ENCODE measurements at regions not wholly inside any gene's neighbourhood (a gene's known extent, or its start where the extent isn't known, plus 50 kb on each side); places are given as distances from the start of the nearest gene placed in this dataset.

- Mint-ChIP-seq H3K27me3 (peaks cover 10% of the 10 kb centered on the region), H3K27ac (no peak overlapping the region), H3K36me3 (peaks cover 3% of the 10 kb centered on the region), H3K4me3 (no peak overlapping the region), H3K4me1 (peaks cover 5% of the 10 kb centered on the region), H3K9me3 (no peaks in the 10 kb centered on the region)
- CTCF ChIA-PET = no interaction called here
- DNase-seq = no peak
Measured at GRCh38 chr12:46439793-46440511, 67.4 kb upstream of the SLC38A2 start.

- DNase-seq = no peak
- no peaks in the 10 kb centered on the region for H3K4me1 Mint-ChIP-seq
- H3K9me3 Mint-ChIP-seq = no peaks in the 10 kb centered on the region
- peaks cover 4% of the 10 kb centered on the region for H3K36me3 Mint-ChIP-seq
- H3K27ac Mint-ChIP-seq = no peak overlapping the region
- CTCF ChIA-PET = no interaction called here
- H3K27me3 Mint-ChIP-seq = peaks cover 10% of the 10 kb centered on the region
- no peak overlapping the region for H3K4me3 Mint-ChIP-seq
Measured at GRCh38 chr12:46438719-46439319, 66.2 kb upstream of the SLC38A2 start.

GRCh38 chr12:46438256-46438655, 65.7 kb upstream of the SLC38A2 start:
- H3K4me1 Mint-ChIP-seq = no peaks in the 10 kb centered on the region
- DNase-seq = no peak
- no peaks in the 10 kb centered on the region for H3K9me3 Mint-ChIP-seq
- peaks cover 7% of the 10 kb centered on the region for H3K36me3 Mint-ChIP-seq
- no peak overlapping the region for H3K27ac Mint-ChIP-seq
- no peak overlapping the region for H3K4me3 Mint-ChIP-seq
- peaks cover 7% of the 10 kb centered on the region for H3K27me3 Mint-ChIP-seq
- CTCF ChIA-PET = no interaction called here

DNA sequence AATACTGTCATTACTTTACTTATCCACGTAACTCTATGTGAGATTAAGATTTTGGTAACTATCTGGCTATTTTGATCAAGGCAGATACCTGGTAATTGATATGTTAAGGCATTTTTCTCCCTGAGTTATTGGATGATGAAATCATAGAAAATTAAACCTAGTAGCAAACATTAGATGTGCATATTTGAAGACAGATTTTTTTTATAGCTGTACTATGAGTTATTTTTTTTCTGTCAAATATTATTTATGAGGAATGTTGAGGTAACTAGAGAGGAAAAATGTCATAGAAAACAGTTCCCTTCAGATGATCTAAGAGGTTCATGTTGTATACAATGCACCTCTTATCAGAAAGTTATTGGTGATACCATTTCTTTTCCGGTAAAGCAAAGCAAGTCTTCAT, 64.9 kb upstream of the SLC38A2 start:
- Mint-ChIP-seq H3K27ac (no peak overlapping the region), H3K27me3 (peaks cover 5% of the 10 kb centered on the region), H3K36me3 (peaks cover 7% of the 10 kb centered on the region), H3K4me3 (no peak overlapping the region), H3K9me3 (no peaks in the 10 kb centered on the region), H3K4me1 (no peaks in the 10 kb centered on the region)
- CTCF ChIA-PET = no interaction called here
- no peak for DNase-seq

GRCh38 chr12:46436747-46437146, 64.2 kb upstream of the SLC38A2 start:
- CTCF ChIA-PET = no interaction called here

DNA sequence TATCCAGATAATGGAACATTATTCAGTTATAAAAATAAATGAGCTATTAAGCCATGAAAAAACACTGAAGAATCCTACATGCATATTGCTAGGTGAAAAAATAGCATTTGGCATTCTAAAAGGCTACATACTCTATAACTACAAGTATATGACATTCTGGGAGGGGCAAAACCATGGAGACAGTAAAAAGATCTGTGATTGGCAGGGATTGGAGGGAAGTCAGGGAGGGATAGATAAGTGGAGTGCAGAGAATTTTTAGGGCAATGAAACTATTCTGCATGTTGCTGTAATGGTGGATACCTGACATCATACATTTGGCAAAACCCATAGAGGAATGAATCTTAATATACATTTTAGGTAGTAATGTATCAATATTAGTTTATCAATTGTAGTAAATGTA, 63.1 kb upstream of the SLC38A2 start:
- DNase-seq = no peak
- no peak overlapping the region for H3K4me3 Mint-ChIP-seq
- no peaks in the 10 kb centered on the region for H3K9me3 Mint-ChIP-seq
- H3K27ac Mint-ChIP-seq = no peak overlapping the region
- CTCF ChIA-PET = no interaction called here
- peaks cover 8% of the 10 kb centered on the region for H3K4me1 Mint-ChIP-seq
- peaks cover 4% of the 10 kb centered on the region for H3K36me3 Mint-ChIP-seq
- no peaks in the 10 kb centered on the region for H3K27me3 Mint-ChIP-seq

More at GRCh38 chr12:46436747-46437146, 64.2 kb upstream of the SLC38A2 start:
- H3K9me3 Mint-ChIP-seq = no peaks in the 10 kb centered on the region
- no peak overlapping the region for H3K4me3 Mint-ChIP-seq
- peaks cover 4% of the 10 kb centered on the region for H3K36me3 Mint-ChIP-seq
- peaks cover 5% of the 10 kb centered on the region for H3K27me3 Mint-ChIP-seq
- no peak for DNase-seq
- no peaks in the 10 kb centered on the region for H3K4me1 Mint-ChIP-seq
- H3K27ac Mint-ChIP-seq = no peak overlapping the region

GRCh38 chr12:46435029-46435428, 62.5 kb upstream of the SLC38A2 start:
- Mint-ChIP-seq H3K36me3 (peaks cover 4% of the 10 kb centered on the region), H3K27ac (no peak overlapping the region), H3K4me3 (no peak overlapping the region), H3K9me3 (no peaks in the 10 kb centered on the region), H3K27me3 (no peaks in the 10 kb centered on the region), H3K4me1 (peaks cover 13% of the 10 kb centered on the region)
- CTCF ChIA-PET = no interaction called here
- no peak for DNase-seq

- H3K4me1 Mint-ChIP-seq = peaks cover 24% of the 10 kb centered on the region
Measured at GRCh38 chr12:46433829-46434228, 61.3 kb upstream of the SLC38A2 start.

DNA sequence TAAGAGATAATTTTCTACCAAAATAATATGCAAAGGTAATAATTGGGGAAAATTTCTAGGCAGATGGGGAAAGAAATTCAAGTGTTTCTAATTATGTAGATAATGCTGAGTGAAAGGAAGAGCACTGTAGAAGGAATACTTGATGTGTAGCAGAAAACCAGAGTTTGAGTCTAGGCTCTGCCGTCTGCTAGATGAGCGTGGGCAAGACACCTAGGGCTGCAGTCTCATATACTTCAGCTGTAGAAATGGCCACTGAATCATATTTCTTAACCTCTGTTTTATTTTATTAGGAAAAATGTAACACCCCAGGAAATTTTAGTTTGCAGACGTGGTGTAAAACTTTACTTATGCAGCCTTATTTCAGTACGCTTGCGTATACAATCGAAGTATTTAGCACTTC, 59.8 kb upstream of the SLC38A2 start:
- Mint-ChIP-seq H3K4me3 (no peak overlapping the region), H3K36me3 (peaks cover 7% of the 10 kb centered on the region), H3K27ac (no peak overlapping the region), H3K27me3 (no peaks in the 10 kb centered on the region), H3K9me3 (peaks cover 2% of the 10 kb centered on the region), H3K4me1 (peaks cover 24% of the 10 kb centered on the region)
- no peak for DNase-seq
- CTCF ChIA-PET = no interaction called here

More at GRCh38 chr12:46433829-46434228, 61.3 kb upstream of the SLC38A2 start:
- Mint-ChIP-seq H3K36me3 (peaks cover 4% of the 10 kb centered on the region), H3K4me3 (no peak overlapping the region), H3K27me3 (no peaks in the 10 kb centered on the region), H3K27ac (no peak overlapping the region), H3K9me3 (peaks cover 2% of the 10 kb centered on the region)
- CTCF ChIA-PET = interaction anchor here (1.1 kb wide), 1 partner anchor 68 kb away, joined by 3 read pairs; no protein-coding TSS in a partner anchor
- DNase-seq = no peak

DNA sequence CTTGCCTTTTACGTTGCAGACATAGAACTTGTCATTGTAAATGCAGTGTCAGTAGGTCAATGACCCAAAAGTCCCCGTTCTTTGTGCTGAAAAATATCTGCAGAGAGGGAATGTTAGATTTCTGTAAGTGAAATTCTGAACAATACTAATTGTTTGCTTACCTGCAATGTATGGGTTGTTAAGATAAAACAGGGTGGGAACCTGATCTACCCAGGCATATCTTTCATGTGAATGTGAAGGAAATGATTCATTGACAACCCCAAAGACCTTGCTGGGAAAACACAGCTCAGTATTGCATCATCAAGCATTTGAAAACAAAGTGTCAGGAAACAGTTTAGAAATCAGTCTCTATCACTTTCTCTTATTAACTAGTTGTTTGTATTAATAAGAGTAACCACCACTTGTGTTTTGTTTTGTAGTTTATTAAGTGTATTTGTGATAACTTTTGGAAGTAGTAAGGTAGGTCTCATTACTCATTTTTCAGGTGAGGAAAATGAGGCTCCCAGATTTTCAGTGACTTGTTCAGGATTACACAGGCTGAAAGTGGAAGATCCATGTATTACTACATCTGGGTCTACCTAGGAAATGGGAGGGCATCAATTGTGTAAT, 57.9 kb upstream of the SLC38A2 start:
- Mint-ChIP-seq H3K27me3 (no peaks in the 10 kb centered on the region), H3K4me1 (peaks cover 24% of the 10 kb centered on the region), H3K9me3 (peaks cover 6% of the 10 kb centered on the region), H3K27ac (peak overlapping the region; percentile 89), H3K36me3 (peaks cover 12% of the 10 kb centered on the region), H3K4me3 (no peak overlapping the region)
- CTCF ChIA-PET = no interaction called here
- DNase-seq = no peak

All from activated naive CD4-positive, alpha-beta T cell treated with anti-CD3 and anti-CD28 coated beads, Interleukin-2, amount 10 ng/mL, durations not matched to agents 7 days and 5 days (primary cell).